ENCODE measurements at regions not wholly inside any gene's neighbourhood (a gene's known extent, or its start where the extent isn't known, plus 50 kb on each side); places are given as distances from the start of the nearest gene placed in this dataset.

GRCh38 chr10:2929480-2930258 is 137.7 kb upstream of the PFKP start:
- no peak for TF ChIP-seq CTCF (IDR thresholded peaks at IDR 0.05; ENCODE audit: low read depth, low read length, missing control alignments)
- DNase-seq (ENCODE audit: extremely low read depth, low read depth), result no peak
- H3K4me3 ChIP-seq (replicated peaks; ENCODE audit: low read depth, low read length), result no peak overlapping the region

GRCh38 chr10:2927958-2928840 is 139.1 kb upstream of the PFKP start:
- no peak overlapping the region for H3K4me3 ChIP-seq (replicated peaks; ENCODE audit: low read depth, low read length)
- TF ChIP-seq CTCF (IDR thresholded peaks at IDR 0.05; ENCODE audit: low read depth, low read length, missing control alignments), result peak; percentile 79
- peak; percentile 40 for DNase-seq (ENCODE audit: extremely low read depth, low read depth)

- H3K4me3 ChIP-seq (replicated peaks; ENCODE audit: low read depth, low read length), result no peak overlapping the region
- no peak for DNase-seq (ENCODE audit: extremely low read depth, low read depth)
- no peak for TF ChIP-seq CTCF (IDR thresholded peaks at IDR 0.05; ENCODE audit: low read depth, low read length, missing control alignments)
Observed at GRCh38 chr10:2926918-2927660, 140.3 kb upstream of the PFKP start.

GRCh38 chr10:2925631-2926030 is 141.7 kb upstream of the PFKP start:
- H3K4me3 ChIP-seq (replicated peaks; ENCODE audit: low read depth, low read length), result no peak overlapping the region
- DNase-seq (ENCODE audit: extremely low read depth, low read depth), result no peak
- no peak for TF ChIP-seq CTCF (IDR thresholded peaks at IDR 0.05; ENCODE audit: low read depth, low read length, missing control alignments)

GRCh38 chr10:2924431-2924830 is 142.9 kb upstream of the PFKP start:
- H3K4me3 ChIP-seq (replicated peaks; ENCODE audit: low read depth, low read length), result no peak overlapping the region
- no peak for DNase-seq (ENCODE audit: extremely low read depth, low read depth)
- no peak for TF ChIP-seq CTCF (IDR thresholded peaks at IDR 0.05; ENCODE audit: low read depth, low read length, missing control alignments)

- TF ChIP-seq CTCF (IDR thresholded peaks at IDR 0.05; ENCODE audit: low read depth, low read length, missing control alignments), result no peak
- no peak for DNase-seq (ENCODE audit: extremely low read depth, low read depth)
- H3K4me3 ChIP-seq (replicated peaks; ENCODE audit: low read depth, low read length), result no peak overlapping the region
Observed at GRCh38 chr10:2921956-2922680, 145.2 kb upstream of the PFKP start.

Data from HFF-Myc (cell line).